Left lung (tissue), 4 donors: ENCODE measurements at regions not wholly inside any gene's neighbourhood (a gene's known extent, or its start where the extent isn't known, plus 50 kb on each side); places are given as distances from the start of the nearest gene placed in this dataset.
A peak's percentile ranks its signal among the peaks of the same experiment; 100 is the strongest.

Source experiments
- ATAC-seq: fragments of 200-7000 bp; cut with Tn5 transposase; one replicate; pipeline ENCODE4 v1.9.1; 2020; ENCODE audit warnings: moderate library complexity
- DNase-seq, 4 donors: peaks; one replicate each; pipeline ENCODE4 v3.0.0-alpha.2; 2013 to 2020
- H3K27ac ChIP-seq, 2 donors: fragments of 200-600 bp; sonication (generic) in 1 of 2; one replicate each; pipeline versions ENCODE4 v1.5.0 to v1.8.0; 2020 to 2021
- H3K27me3 ChIP-seq, 2 donors: fragments of 200-600 bp; sonication (generic) in 1 of 2; one replicate each; pipeline versions ENCODE4 v1.5.0 to v1.8.0; 2020 to 2021
- H3K36me3 ChIP-seq, 2 donors: fragments of 200-600 bp; sonication (generic) in 1 of 2; one replicate each; pipeline versions ENCODE4 v1.5.0 to v1.8.0; 2020 to 2021
- H3K4me1 ChIP-seq, 2 donors: fragments of 200-600 bp; one replicate each; pipeline ENCODE4 v1.8.0; 2021
- H3K4me3 ChIP-seq, 2 donors: fragments of 200-600 bp; sonication (generic) in 1 of 2; one replicate each; pipeline versions ENCODE4 v1.5.0 to v1.8.0; 2020 to 2021; ENCODE audit warnings: mild to moderate bottlenecking in 1 of 2
- H3K9me3 ChIP-seq, 2 donors: fragments of 200-600 bp; sonication (generic) in 1 of 2; one replicate each; pipeline versions ENCODE4 v1.5.0 to v1.8.0; 2020 to 2021
- CTCF ChIP-seq, 2 donors: fragments of 200-600 bp; sonication (generic) in 1 of 2; IDR thresholded peaks; one replicate each; pipeline versions ENCODE4 v1.5.0 to v1.8.0; 2021; ENCODE audit warnings: antibody characterized with exemption in 2 of 2
- intact Hi-C, 2 donors: fragments of 100-400 bp; cut with DNase I; formaldehyde crosslinking; loops; one replicate each; pipeline versions ENCODE4 v1.11.2 to v1.14.2; 2022
- donor health status: DM: no; HTN: yes; CAD: no.
- donor health status: DM: no; HTN: no; CAD: no.

DNA sequence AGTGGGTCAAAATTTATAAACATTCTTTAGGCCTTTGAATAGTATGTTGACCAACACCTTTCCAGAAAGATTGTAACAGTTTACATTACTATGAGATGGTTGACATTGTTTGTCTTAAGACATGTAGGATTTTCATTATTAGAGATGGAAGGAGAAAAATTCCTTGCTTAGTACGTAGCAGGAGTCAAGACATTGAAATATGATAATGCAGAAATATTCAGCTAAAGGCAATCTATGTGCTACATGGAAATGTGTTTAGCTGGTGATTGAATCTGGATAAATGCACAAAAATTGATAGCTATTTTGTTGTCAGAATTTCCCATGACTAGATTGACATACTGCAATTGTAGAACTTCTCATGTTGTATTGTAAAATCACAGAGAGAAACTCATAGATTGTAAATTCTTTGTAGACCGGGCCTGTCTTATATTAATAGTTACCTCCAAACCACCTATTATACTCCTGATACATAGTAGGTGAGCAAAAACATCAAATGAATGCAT is 370.4 kb upstream of the CBLB start:
- Histone ChIP-seq H3K27me3 (no peaks in the 10 kb centered on the region), H3K4me1 (no peaks in the 10 kb centered on the region), H3K36me3 (no peaks in the 10 kb centered on the region), H3K9me3 (peaks cover 0 to 8% of the 10 kb centered on the region in 2 donors), H3K27ac (no peak overlapping the region), H3K4me3 (no peak overlapping the region)
- no peak for TF ChIP-seq CTCF (IDR thresholded peaks at IDR 0.05)
- ATAC-seq: no peak
- intact Hi-C loops: no loop called here
- DNase-seq: no peak

DNA sequence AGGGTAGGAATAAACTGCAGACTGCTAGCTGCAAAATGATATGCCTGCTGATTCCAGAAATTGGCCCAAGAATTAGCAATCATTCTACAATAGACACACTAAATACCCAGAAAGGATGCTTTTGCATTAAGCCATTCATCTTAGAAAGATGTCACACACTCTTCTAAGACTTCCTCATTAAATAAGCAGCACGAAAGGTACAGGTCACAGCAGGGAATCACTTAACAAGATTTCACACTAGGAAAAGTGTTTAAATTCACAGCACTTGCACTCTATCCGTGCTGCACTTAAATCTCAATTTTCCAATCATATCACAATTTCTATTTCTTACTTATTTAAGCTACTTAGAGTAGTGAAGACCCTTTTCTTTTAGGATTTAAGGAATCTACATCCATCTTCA is 372.8 kb upstream of the CBLB start:
- ATAC-seq: no peak
- intact Hi-C loops: no loop called here
- no peaks in the 10 kb centered on the region for H3K36me3 ChIP-seq

GRCh38 chr3:106242781-106243180 is 374.0 kb upstream of the CBLB start:
- Histone ChIP-seq H3K4me1 (no peaks in the 10 kb centered on the region), H3K9me3 (no peaks in the 10 kb centered on the region), H3K36me3 (no peaks in the 10 kb centered on the region), H3K27me3 (no peaks in the 10 kb centered on the region), H3K4me3 (no peak overlapping the region), H3K27ac (no peak overlapping the region)
- intact Hi-C loops: no loop called here
- ATAC-seq (no peak), DNase-seq (peak in 1 of 4 donors; percentile 4)
- TF ChIP-seq CTCF (IDR thresholded peaks at IDR 0.05): no peak

More for the DNA sequence above, 372.8 kb upstream of the CBLB start:
- no peaks in the 10 kb centered on the region for H3K4me1 ChIP-seq
- no peak overlapping the region for H3K27ac ChIP-seq
- H3K4me3 ChIP-seq: no peak overlapping the region
- H3K27me3 ChIP-seq: no peaks in the 10 kb centered on the region
- no peak for DNase-seq
- peaks cover 0 to 5% of the 10 kb centered on the region in 2 donors for H3K9me3 ChIP-seq
- TF ChIP-seq CTCF (IDR thresholded peaks at IDR 0.05): no peak

GRCh38 chr3:106245400-106245799 is 376.6 kb upstream of the CBLB start:
- ATAC-seq (no peak), DNase-seq (no peak)
- Histone ChIP-seq H3K27me3 (no peaks in the 10 kb centered on the region), H3K4me3 (no peak overlapping the region), H3K4me1 (no peaks in the 10 kb centered on the region), H3K36me3 (no peaks in the 10 kb centered on the region), H3K9me3 (peaks cover 0 to 5% of the 10 kb centered on the region in 2 donors), H3K27ac (no peak overlapping the region)
- TF ChIP-seq CTCF (IDR thresholded peaks at IDR 0.05): no peak
- intact Hi-C loops: no loop called here

DNA sequence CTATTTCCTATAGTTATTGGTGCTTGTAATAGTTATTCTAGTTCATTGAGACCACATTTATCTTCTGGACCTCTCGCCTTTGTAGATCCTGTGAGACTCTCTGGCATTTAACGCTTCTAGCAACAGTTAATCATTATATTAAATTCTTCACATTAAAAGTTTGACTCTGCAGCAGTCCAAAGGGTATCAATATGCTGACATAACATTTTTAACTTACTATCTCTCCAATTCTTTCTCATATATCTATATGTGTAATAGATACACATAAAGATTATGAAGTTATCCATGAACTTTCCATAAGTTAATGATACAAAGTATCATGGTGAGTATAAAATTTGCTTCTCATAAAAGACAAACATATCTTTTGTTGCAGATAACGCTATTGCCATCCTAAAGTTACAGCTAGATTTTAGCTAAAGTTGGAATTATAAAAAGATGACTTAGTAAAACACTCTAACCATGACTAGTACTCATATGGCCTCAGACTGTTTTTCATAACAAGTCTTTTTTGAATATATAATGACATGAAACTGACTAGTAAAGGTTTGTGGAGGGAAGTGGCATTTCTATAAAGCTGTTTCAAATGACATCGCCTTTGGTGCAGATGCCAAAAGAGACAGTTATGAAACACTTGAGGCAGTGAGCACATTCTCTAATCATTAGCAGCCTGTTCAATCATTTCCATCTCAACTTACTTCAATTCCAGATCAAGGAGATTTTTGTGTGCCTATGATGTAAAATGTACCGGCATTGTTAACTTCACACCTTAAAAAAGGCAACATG is 379.3 kb upstream of the CBLB start:
- H3K4me1 ChIP-seq: no peaks in the 10 kb centered on the region
- H3K27me3 ChIP-seq: no peaks in the 10 kb centered on the region
- TF ChIP-seq CTCF (IDR thresholded peaks at IDR 0.05): no peak
- intact Hi-C loops: no loop called here
- H3K4me3 ChIP-seq: no peak overlapping the region
- DNase-seq (no peak), ATAC-seq (no peak)
- H3K36me3 ChIP-seq: no peaks in the 10 kb centered on the region
- H3K9me3 ChIP-seq: peaks cover 0 to 14% of the 10 kb centered on the region in 2 donors
- H3K27ac ChIP-seq: no peak overlapping the region
